Ascending aorta (tissue), 2 donors: ENCODE measurements at regions not wholly inside any gene's neighbourhood (a gene's known extent, or its start where the extent isn't known, plus 50 kb on each side); places are given as distances from the start of the nearest gene placed in this dataset.
"Not testable (repeated sequence)": the region's sequence is repeated elsewhere in the genome, so short reads cannot be mapped to it uniquely, and the experiment has no call there.

Experiments used
- DNase-seq, 2 donors: peaks; one replicate each; pipeline ENCODE4 v3.0.0-alpha.2; 2019; ENCODE audit warnings: low spot score in 2 of 2
- H3K27ac ChIP-seq, 2 donors: fragments of 200-600 bp; sonication (generic); one replicate each; pipeline ENCODE4 v1.5.1; 2016 to 2017; ENCODE audit warnings: mild to moderate bottlenecking in 1 of 2
- H3K27me3 ChIP-seq: fragments of 200-600 bp; sonication (generic); one replicate; pipeline ENCODE4 v1.5.1; 2017
- H3K36me3 ChIP-seq, 2 donors: fragments of 200-600 bp; sonication (generic); one replicate each; pipeline ENCODE4 v1.5.1; 2016
- H3K4me1 ChIP-seq, 2 donors: fragments of 200-600 bp; sonication (generic); one replicate each; pipeline ENCODE4 v1.5.1; 2016 to 2017; ENCODE audit warnings: mild to moderate bottlenecking in 1 of 2
- H3K4me3 ChIP-seq, 2 donors: fragments of 200-600 bp; sonication (generic); one replicate each; pipeline ENCODE4 v1.5.1; 2016 to 2017; ENCODE audit warnings: mild to moderate bottlenecking in 1 of 2
- H3K9me3 ChIP-seq, 2 donors: fragments of 200-600 bp; sonication (generic); one replicate each; pipeline ENCODE4 v1.5.1; 2016
- CTCF ChIP-seq, 3 experiments: fragments of 200-600 bp in 2 of 3; fragments of 450-650 bp in 1 of 3; sonication (generic) in 2 of 3; IDR thresholded peaks; one replicate each; pipeline ENCODE4 v1.5.1; 2016 to 2019; ENCODE audit warnings: antibody characterized with exemption in 3 of 3, mild to moderate bottlenecking in 1 of 3, moderate library complexity in 1 of 3
- intact Hi-C: fragments of 100-400 bp; cut with DNase I; formaldehyde crosslinking; loops from one replicate; pipeline ENCODE4 v1.15.1; 2023

GRCh38 chr9:134530724-134531123 is 110.9 kb upstream of the COL5A1 start:
- Histone ChIP-seq H3K4me1 (no peaks in the 10 kb centered on the region), H3K27ac (no peak overlapping the region), H3K4me3 (no peak overlapping the region), H3K9me3 (peaks cover 0 to 8% of the 10 kb centered on the region in 2 donors), H3K36me3 (no peaks in the 10 kb centered on the region), H3K27me3 (no peaks in the 10 kb centered on the region)
- no peak for DNase-seq
- intact Hi-C loops, result no loop called here
- TF ChIP-seq CTCF (IDR thresholded peaks at IDR 0.05), result no peak

GRCh38 chr9:134531220-134531970 is 110.2 kb upstream of the COL5A1 start:
- Histone ChIP-seq H3K9me3 (peaks cover 0 to 8% of the 10 kb centered on the region in 2 donors), H3K4me1 (no peaks in the 10 kb centered on the region), H3K27me3 (no peaks in the 10 kb centered on the region), H3K4me3 (no peak overlapping the region), H3K27ac (no peak overlapping the region), H3K36me3 (no peaks in the 10 kb centered on the region)
- no peak for TF ChIP-seq CTCF (IDR thresholded peaks at IDR 0.05)
- DNase-seq, result no peak
- intact Hi-C loops, result no loop called here

- H3K9me3 ChIP-seq, result peaks cover 0 to 8% of the 10 kb centered on the region in 2 donors
- no peak overlapping the region for H3K27ac ChIP-seq
- TF ChIP-seq CTCF (IDR thresholded peaks at IDR 0.05), result no peak
- no peaks in the 10 kb centered on the region for H3K36me3 ChIP-seq
- no peaks in the 10 kb centered on the region for H3K27me3 ChIP-seq
- no peak for DNase-seq
- intact Hi-C loops, result no loop called here
- H3K4me3 ChIP-seq, result no peak overlapping the region
- H3K4me1 ChIP-seq, result no peaks in the 10 kb centered on the region
Measured at GRCh38 chr9:134532084-134532483, 109.5 kb upstream of the COL5A1 start.

- H3K9me3 ChIP-seq, DNase-seq, H3K36me3 ChIP-seq, H3K27ac ChIP-seq, H3K27me3 ChIP-seq, H3K4me1 ChIP-seq, H3K4me3 ChIP-seq, intact Hi-C loops: not testable (repeated sequence)
Measured at GRCh38 chr9:134532661-134533060, 108.9 kb upstream of the COL5A1 start.

- no peak overlapping the region for H3K4me3 ChIP-seq
- peaks cover 0 to 8% of the 10 kb centered on the region in 2 donors for H3K9me3 ChIP-seq
- no peak overlapping the region for H3K27ac ChIP-seq
- no peaks in the 10 kb centered on the region for H3K4me1 ChIP-seq
- TF ChIP-seq CTCF (IDR thresholded peaks at IDR 0.05), result no peak
- intact Hi-C loops, result no loop called here
- DNase-seq, result no peak
- H3K36me3 ChIP-seq, result no peaks in the 10 kb centered on the region
- H3K27me3 ChIP-seq, result no peaks in the 10 kb centered on the region
Measured at GRCh38 chr9:134533850-134534588, 107.6 kb upstream of the COL5A1 start.

- TF ChIP-seq CTCF (IDR thresholded peaks at IDR 0.05), result no peak
- no peak overlapping the region for H3K27ac ChIP-seq
Measured at GRCh38 chr9:134534661-134535080, 106.9 kb upstream of the COL5A1 start.

More at GRCh38 chr9:134534661-134535080, 106.9 kb upstream of the COL5A1 start:
- H3K36me3 ChIP-seq, result no peaks in the 10 kb centered on the region
- peaks cover 0 to 8% of the 10 kb centered on the region in 2 donors for H3K9me3 ChIP-seq
- H3K4me3 ChIP-seq, result no peak overlapping the region
- H3K4me1 ChIP-seq, result no peaks in the 10 kb centered on the region
- intact Hi-C loops, result no loop called here
- DNase-seq, result no peak
- H3K27me3 ChIP-seq, result no peaks in the 10 kb centered on the region
